H1 (cell line): ENCODE measurements at regions not wholly inside any gene's neighbourhood (a gene's known extent, or its start where the extent isn't known, plus 50 kb on each side); places are given as distances from the start of the nearest gene placed in this dataset.

Source experiments
- CTBP2 ChIP-seq: IDR thresholded peaks from 2 replicates; pipeline ENCODE4 v1.7.0; 2011; ENCODE audit warnings: borderline replicate concordance, mild to moderate bottlenecking, moderate library complexity, mixed read lengths, low read length; ENCODE audit not compliant: insufficient read depth, insufficient read length
- TF ChIP-seq, protein P1 (sequence below): IDR thresholded peaks from 2 replicates; pipeline ENCODE4 v1.6.1; 2011; ENCODE audit warnings: low read depth, mild to moderate bottlenecking, low read length; ENCODE audit not compliant: insufficient read depth

DNA sequence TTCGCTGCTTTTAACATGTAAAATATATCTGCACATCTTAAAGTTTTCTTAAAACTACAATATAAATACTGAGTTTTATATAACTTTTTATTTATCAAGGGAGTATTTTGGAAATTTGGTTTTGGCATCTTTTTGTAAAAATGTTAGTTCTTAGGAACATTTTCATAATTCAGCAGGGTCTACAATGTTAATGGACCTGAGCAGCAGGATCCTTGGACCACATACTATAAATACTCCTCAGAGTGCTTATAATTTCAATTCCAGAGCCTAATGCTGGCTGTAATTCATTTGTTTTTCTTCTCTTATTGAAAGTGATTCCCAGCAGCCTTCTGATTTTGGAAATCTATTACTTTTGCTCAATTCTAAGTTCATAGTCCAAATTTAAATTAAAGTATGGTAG lies 1216.2 kb downstream of the MAT2B start (continued):
- no peak for TF ChIP-seq CTBP2
- TF ChIP-seq, protein P1, sequence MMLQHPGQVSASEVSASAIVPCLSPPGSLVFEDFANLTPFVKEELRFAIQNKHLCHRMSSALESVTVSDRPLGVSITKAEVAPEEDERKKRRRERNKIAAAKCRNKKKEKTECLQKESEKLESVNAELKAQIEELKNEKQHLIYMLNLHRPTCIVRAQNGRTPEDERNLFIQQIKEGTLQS = no peak
